ENCODE measurements at regions not wholly inside any gene's neighbourhood (a gene's known extent, or its start where the extent isn't known, plus 50 kb on each side); places are given as distances from the start of the nearest gene placed in this dataset.

DNA sequence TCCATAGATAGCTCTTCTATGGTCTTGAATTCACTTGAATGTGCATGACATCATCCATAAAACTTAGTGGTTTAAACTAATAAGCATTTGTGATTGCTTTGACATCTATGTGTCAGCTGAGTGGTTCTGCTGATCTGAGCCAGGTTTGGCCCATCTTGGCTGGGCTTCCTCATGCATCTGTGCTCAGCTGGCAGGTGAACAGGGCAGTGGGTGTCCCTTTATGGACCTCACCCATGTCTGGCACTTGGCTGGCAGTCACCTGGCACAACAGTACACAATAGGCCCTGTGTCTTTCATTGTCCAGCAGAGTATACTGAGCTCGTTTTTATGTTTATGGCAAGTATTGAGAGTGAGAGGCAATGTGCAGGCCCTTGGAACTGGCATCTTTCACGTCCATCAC lies 73.7 kb upstream of the CNTN6 start:
- H3K36me3 ChIP-seq (ENCODE audit: low read length), result no peaks in the 10 kb centered on the region
- H3K4me3 ChIP-seq (ENCODE audit: insufficient read depth, low read length, poor library complexity, severe bottlenecking), result no peak overlapping the region
- H3F3A ChIP-seq (ENCODE audit: insufficient read depth), result no peaks in the 10 kb centered on the region
- no peaks in the 10 kb centered on the region for H3K9me2 ChIP-seq (replicated peaks; ENCODE audit: insufficient read depth, low read length)
- H3K4me2 ChIP-seq (ENCODE audit: low read depth, low read length, poor library complexity, severe bottlenecking), result no peak overlapping the region
- H3K27ac ChIP-seq (ENCODE audit: low read depth, low read length), result no peak overlapping the region
- no peaks in the 10 kb centered on the region for H3K79me2 ChIP-seq (ENCODE audit: insufficient read depth, low read length)
- no peaks in the 10 kb centered on the region for H3K27me3 ChIP-seq (ENCODE audit: low read length)
- H3K9me3 ChIP-seq (ENCODE audit: insufficient read depth, low read length), result no peaks in the 10 kb centered on the region
- no peak overlapping the region for H3K9ac ChIP-seq (ENCODE audit: low read length)
- no peaks in the 10 kb centered on the region for H4K20me1 ChIP-seq (ENCODE audit: low read depth, low read length)
- no peak overlapping the region for H2AFZ ChIP-seq (ENCODE audit: low read depth, low read length, severe bottlenecking)
- TF ChIP-seq, protein P1, sequence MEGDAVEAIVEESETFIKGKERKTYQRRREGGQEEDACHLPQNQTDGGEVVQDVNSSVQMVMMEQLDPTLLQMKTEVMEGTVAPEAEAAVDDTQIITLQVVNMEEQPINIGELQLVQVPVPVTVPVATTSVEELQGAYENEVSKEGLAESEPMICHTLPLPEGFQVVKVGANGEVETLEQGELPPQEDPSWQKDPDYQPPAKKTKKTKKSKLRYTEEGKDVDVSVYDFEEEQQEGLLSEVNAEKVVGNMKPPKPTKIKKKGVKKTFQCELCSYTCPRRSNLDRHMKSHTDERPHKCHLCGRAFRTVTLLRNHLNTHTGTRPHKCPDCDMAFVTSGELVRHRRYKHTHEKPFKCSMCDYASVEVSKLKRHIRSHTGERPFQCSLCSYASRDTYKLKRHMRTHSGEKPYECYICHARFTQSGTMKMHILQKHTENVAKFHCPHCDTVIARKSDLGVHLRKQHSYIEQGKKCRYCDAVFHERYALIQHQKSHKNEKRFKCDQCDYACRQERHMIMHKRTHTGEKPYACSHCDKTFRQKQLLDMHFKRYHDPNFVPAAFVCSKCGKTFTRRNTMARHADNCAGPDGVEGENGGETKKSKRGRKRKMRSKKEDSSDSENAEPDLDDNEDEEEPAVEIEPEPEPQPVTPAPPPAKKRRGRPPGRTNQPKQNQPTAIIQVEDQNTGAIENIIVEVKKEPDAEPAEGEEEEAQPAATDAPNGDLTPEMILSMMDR (IDR thresholded peaks at IDR 0.05; ENCODE audit: insufficient read depth, low read length, poor library complexity, severe bottlenecking), result no peak
- no peak for TF ChIP-seq EZH2phosphoT487 (conservative IDR thresholded peaks at IDR 0.05; ENCODE audit: low read length)

GRCh38 chr3:1026395-1026794 lies 66.4 kb upstream of the CNTN6 start:
- H3K79me2 ChIP-seq (ENCODE audit: insufficient read depth, low read length), result no peaks in the 10 kb centered on the region
- no peaks in the 10 kb centered on the region for H3K36me3 ChIP-seq (ENCODE audit: low read length)
- H2AFZ ChIP-seq (ENCODE audit: low read depth, low read length, severe bottlenecking), result no peak overlapping the region
- H3K9ac ChIP-seq (ENCODE audit: low read length), result no peak overlapping the region
- H3K27me3 ChIP-seq (ENCODE audit: low read length), result no peaks in the 10 kb centered on the region
- H3K27ac ChIP-seq (ENCODE audit: low read depth, low read length), result no peak overlapping the region
- no peaks in the 10 kb centered on the region for H3K9me2 ChIP-seq (replicated peaks; ENCODE audit: insufficient read depth, low read length)
- H4K20me1 ChIP-seq (ENCODE audit: low read depth, low read length), result no peaks in the 10 kb centered on the region
- H3K4me3 ChIP-seq (ENCODE audit: insufficient read depth, low read length, poor library complexity, severe bottlenecking), result no peak overlapping the region
- TF ChIP-seq, protein P1 (IDR thresholded peaks at IDR 0.05; ENCODE audit: insufficient read depth, low read length, poor library complexity, severe bottlenecking), result no peak
- no peak for TF ChIP-seq EZH2phosphoT487 (conservative IDR thresholded peaks at IDR 0.05; ENCODE audit: low read length)
- H3F3A ChIP-seq (ENCODE audit: insufficient read depth), result no peaks in the 10 kb centered on the region
- no peaks in the 10 kb centered on the region for H3K9me3 ChIP-seq (ENCODE audit: insufficient read depth, low read length)
- no peak overlapping the region for H3K4me2 ChIP-seq (ENCODE audit: low read depth, low read length, poor library complexity, severe bottlenecking)

- Histone ChIP-seq H3K4me3 (ENCODE audit: insufficient read depth, low read length, poor library complexity, severe bottlenecking) (no peak overlapping the region), H3K36me3 (ENCODE audit: low read length) (no peaks in the 10 kb centered on the region), H2AFZ (ENCODE audit: low read depth, low read length, severe bottlenecking) (no peak overlapping the region), H3F3A (ENCODE audit: insufficient read depth) (no peaks in the 10 kb centered on the region), H3K9me3 (ENCODE audit: insufficient read depth, low read length) (no peaks in the 10 kb centered on the region), H3K27me3 (ENCODE audit: low read length) (no peaks in the 10 kb centered on the region), H4K20me1 (ENCODE audit: low read depth, low read length) (no peaks in the 10 kb centered on the region), H3K9ac (ENCODE audit: low read length) (no peak overlapping the region), H3K79me2 (ENCODE audit: insufficient read depth, low read length) (no peaks in the 10 kb centered on the region), H3K4me2 (ENCODE audit: low read depth, low read length, poor library complexity, severe bottlenecking) (no peak overlapping the region), H3K27ac (ENCODE audit: low read depth, low read length) (no peak overlapping the region), H3K9me2 (replicated peaks; ENCODE audit: insufficient read depth, low read length) (no peaks in the 10 kb centered on the region)
- TF ChIP-seq, protein P1 (IDR thresholded peaks at IDR 0.05; ENCODE audit: insufficient read depth, low read length, poor library complexity, severe bottlenecking), result no peak
Measured at GRCh38 chr3:1036207-1036826, 56.5 kb upstream of the CNTN6 start.
